PFSK-1 (cell line): ENCODE measurements at regions not wholly inside any gene's neighbourhood (a gene's known extent, or its start where the extent isn't known, plus 50 kb on each side); places are given as distances from the start of the nearest gene placed in this dataset.

Source experiments
- FOXP2 ChIP-seq: optimal IDR thresholded peaks from 2 replicates; pipeline ENCODE3; 2011; ENCODE audit warnings: borderline replicate concordance, control low read depth, inconsistent platforms; ENCODE audit not compliant: insufficient read depth; ENCODE audit errors: extremely low read length, extremely low read depth
- POLR2AphosphoS5 ChIP-seq: IDR thresholded peaks from 2 replicates; pipeline ENCODE4 v1.6.1; 2012; ENCODE audit warnings: low read depth, mild to moderate bottlenecking, control low read depth, low read length, moderate library complexity
- SIN3A ChIP-seq: IDR thresholded peaks from 2 replicates; pipeline ENCODE4 v1.6.1; 2012; ENCODE audit warnings: mild to moderate bottlenecking, low read length, moderate library complexity, borderline replicate concordance; ENCODE audit not compliant: insufficient read depth
- TAF1 ChIP-seq: IDR thresholded peaks from 2 replicates; pipeline ENCODE4 v1.6.1; 2012; ENCODE audit warnings: low read length, control low read depth, borderline replicate concordance; ENCODE audit not compliant: insufficient read depth
- TF ChIP-seq, protein P1 (sequence below), 2 experiments: IDR thresholded peaks; 2 replicates each; pipeline versions ENCODE4 v1.6.1 to v1.8.0; 2011 to 2012; ENCODE audit warnings: low read depth in 2 of 2, low read length in 2 of 2, control low read depth in 1 of 2, inconsistent platforms in 1 of 2, mild to moderate bottlenecking in 1 of 2, moderate library complexity in 1 of 2; ENCODE audit not compliant: insufficient read depth in 1 of 2

DNA sequence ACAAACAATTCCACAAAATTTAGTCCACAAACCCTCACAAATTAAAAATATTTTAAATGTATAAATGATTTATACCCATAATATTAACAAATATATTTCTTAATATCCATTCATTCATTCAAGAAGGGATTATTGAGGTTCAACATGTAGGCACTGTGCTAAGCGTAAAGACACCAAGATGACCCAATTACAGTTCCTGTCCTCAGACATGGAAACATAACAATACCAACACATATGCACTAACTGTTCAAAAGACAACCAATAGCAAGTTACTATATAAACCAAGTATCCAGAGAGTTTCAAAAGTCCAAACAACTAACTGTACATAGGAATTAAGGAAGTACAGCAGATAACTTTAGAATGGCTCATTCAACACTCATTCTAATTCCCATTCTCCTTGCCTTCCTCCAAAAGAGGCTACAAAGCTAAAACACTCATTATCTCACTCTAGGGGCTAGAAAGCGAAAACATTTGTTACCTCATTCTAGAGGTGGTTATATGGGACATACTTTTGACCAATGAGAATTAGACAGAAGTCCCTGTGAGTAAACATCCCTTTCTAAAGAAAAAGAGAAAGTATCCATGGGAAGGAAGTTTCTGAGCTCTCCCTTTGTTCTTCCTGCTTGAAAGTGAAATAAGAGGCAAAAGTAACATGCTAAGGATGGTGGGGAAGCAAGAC lies 292.4 kb downstream of the ZEB2 start:
- TF ChIP-seq TAF1 (no peak), FOXP2 (no peak)

DNA sequence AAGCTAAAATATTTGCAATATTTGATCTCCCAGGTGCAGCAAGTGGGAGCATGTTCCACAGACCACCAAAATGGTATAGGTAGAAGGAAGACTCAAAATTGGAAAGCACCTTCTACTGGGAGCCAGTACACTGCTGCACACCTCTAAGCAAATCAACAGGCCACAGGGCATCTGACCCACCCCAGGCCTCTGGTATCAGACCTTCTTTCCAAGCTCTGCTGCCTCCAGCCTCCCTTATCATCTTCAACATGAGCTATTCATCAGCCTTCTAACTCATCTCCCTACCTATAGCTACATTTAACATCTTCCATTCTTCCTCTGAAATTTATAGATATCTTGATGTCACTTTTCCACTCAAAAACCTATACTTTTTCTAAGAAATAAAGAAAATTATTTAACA lies 294.8 kb downstream of the ZEB2 start:
- TF ChIP-seq FOXP2 (no peak), SIN3A (no peak), POLR2AphosphoS5 (no peak), TAF1 (no peak)
- TF ChIP-seq, protein P1, sequence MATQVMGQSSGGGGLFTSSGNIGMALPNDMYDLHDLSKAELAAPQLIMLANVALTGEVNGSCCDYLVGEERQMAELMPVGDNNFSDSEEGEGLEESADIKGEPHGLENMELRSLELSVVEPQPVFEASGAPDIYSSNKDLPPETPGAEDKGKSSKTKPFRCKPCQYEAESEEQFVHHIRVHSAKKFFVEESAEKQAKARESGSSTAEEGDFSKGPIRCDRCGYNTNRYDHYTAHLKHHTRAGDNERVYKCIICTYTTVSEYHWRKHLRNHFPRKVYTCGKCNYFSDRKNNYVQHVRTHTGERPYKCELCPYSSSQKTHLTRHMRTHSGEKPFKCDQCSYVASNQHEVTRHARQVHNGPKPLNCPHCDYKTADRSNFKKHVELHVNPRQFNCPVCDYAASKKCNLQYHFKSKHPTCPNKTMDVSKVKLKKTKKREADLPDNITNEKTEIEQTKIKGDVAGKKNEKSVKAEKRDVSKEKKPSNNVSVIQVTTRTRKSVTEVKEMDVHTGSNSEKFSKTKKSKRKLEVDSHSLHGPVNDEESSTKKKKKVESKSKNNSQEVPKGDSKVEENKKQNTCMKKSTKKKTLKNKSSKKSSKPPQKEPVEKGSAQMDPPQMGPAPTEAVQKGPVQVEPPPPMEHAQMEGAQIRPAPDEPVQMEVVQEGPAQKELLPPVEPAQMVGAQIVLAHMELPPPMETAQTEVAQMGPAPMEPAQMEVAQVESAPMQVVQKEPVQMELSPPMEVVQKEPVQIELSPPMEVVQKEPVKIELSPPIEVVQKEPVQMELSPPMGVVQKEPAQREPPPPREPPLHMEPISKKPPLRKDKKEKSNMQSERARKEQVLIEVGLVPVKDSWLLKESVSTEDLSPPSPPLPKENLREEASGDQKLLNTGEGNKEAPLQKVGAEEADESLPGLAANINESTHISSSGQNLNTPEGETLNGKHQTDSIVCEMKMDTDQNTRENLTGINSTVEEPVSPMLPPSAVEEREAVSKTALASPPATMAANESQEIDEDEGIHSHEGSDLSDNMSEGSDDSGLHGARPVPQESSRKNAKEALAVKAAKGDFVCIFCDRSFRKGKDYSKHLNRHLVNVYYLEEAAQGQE (IDR thresholded peaks at IDR 0.05; ENCODE audit: insufficient read depth in 1 of 2, low read depth in 2 of 2, low read length in 2 of 2): no peak

DNA sequence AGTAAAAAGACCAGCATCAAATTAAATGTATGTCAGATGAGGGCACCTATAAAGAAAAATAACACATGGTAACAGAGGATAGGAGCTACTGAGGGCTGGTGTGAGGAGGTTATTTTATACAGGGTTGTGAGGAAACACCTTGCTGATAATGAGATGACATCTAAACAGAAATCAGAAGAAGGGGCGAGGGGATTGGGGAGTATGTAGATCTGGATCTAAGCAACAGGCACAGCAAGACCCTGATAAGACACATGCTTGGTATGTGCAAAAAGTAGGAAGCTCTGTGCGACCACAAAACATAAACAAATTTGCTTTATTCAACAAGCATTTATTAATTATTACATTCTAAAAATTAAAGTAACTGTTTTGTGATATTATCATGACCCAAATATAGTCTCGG lies 295.4 kb downstream of the ZEB2 start:
- TF ChIP-seq SIN3A (no peak), POLR2AphosphoS5 (no peak)

DNA sequence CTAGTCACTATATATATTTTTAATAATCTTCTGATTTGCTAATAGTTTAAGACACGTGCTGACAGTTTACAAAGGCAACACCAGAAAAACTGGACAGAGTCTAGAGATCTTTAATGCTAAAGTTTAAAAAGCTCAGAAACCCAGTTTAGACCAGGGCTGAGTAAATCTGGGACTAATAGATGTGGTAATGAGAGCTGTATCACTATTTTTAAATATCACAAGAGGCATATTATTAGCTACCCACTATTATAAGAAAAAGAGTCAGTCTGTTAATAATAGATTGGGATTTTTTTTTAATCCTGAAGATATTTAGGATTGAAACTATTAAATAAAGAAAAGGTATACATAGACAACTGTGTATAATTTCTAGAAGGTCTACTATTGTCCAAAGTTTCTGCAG lies 299.9 kb downstream of the ZEB2 start:
- TF ChIP-seq POLR2AphosphoS5: no peak
- no peak for TF ChIP-seq FOXP2
- TF ChIP-seq, protein P1 (IDR thresholded peaks at IDR 0.05; ENCODE audit: insufficient read depth in 1 of 2, low read depth in 2 of 2, low read length in 2 of 2): no peak
- no peak for TF ChIP-seq SIN3A
- no peak for TF ChIP-seq TAF1

DNA sequence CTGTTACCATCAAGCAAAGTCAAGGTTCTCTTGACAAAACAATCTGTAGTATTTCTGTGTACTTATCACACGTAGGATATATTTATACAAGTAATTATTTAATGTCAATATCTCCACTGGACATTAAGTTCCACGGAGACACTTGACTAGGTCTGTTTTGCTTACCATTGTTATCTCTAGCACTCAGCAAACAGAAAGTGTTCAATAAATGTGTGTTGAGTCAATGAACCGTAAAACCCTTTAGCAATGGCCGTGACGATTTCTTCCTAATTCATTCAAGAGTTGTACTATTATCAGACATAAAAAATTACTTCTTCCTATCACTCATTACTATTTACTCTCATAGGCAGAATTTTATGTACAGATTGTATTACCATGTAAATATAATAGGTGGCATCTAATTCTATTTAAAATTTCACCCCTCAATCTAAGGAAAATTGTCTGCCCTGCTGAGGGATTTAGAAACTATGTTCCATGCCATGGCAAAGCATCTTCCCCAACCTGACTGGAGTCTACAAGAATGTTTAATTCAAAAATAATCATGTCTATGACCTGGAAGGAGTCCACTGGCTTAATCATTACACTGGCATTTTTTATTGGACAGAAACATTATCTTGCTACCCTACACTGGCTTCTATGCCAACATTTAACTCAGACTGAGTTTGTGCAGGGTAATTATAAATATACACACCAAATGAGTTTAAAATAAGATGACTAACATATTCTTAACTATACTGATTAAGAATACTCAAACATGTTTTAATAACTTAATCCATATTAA lies 301.9 kb downstream of the ZEB2 start:
- TF ChIP-seq SIN3A (no peak), POLR2AphosphoS5 (no peak), FOXP2 (no peak), TAF1 (no peak)
- TF ChIP-seq, protein P1 (IDR thresholded peaks at IDR 0.05; ENCODE audit: insufficient read depth in 1 of 2, low read depth in 2 of 2, low read length in 2 of 2): no peak
